Esophagus muscularis mucosa (tissue), 4 donors: ENCODE measurements at regions not wholly inside any gene's neighbourhood (a gene's known extent, or its start where the extent isn't known, plus 50 kb on each side); places are given as distances from the start of the nearest gene placed in this dataset.

Experiments
- CTCF ChIP-seq, 3 experiments: fragments of 200-600 bp in 2 of 3; fragments of 450-650 bp in 1 of 3; sonication (generic) in 2 of 3; IDR thresholded peaks; one replicate each; pipeline ENCODE4 v1.5.1; 2017 to 2019; ENCODE audit warnings: antibody characterized with exemption in 3 of 3, mild to moderate bottlenecking in 2 of 3, moderate library complexity in 1 of 3
- EP300 ChIP-seq: sonication (generic); formaldehyde crosslinking; IDR thresholded peaks from one replicate; pipeline ENCODE4 v1.6.1; 2017; ENCODE audit warnings: antibody characterized with exemption
- POLR2A ChIP-seq: fragments of 450-650 bp; IDR thresholded peaks from one replicate; pipeline ENCODE4 v1.6.1; 2017; ENCODE audit warnings: antibody characterized with exemption, moderate library complexity, mild to moderate bottlenecking, low read depth
- POLR2AphosphoS5 ChIP-seq, 2 donors: sonication (generic); formaldehyde crosslinking; IDR thresholded peaks; one replicate each; pipeline ENCODE4 v1.6.1; 2017; ENCODE audit warnings: antibody characterized with exemption in 2 of 2

- TF ChIP-seq POLR2A, result no peak
- no peak for TF ChIP-seq CTCF (IDR thresholded peaks at IDR 0.05)
- TF ChIP-seq EP300, result no peak
- TF ChIP-seq POLR2AphosphoS5 (IDR thresholded peaks at IDR 0.05), result no peak
Measured at GRCh38 chr9:115404311-115404710, 286.4 kb upstream of the TNC start.
